LNCAP (cell line): ENCODE measurements at regions not wholly inside any gene's neighbourhood (a gene's known extent, or its start where the extent isn't known, plus 50 kb on each side); places are given as distances from the start of the nearest gene placed in this dataset.

ENCODE experiments used
- CTCF ChIP-seq: fragments of 450-650 bp; IDR thresholded peaks from 2 replicates; pipeline ENCODE4 v1.5.1; 2017; ENCODE audit warnings: mild to moderate bottlenecking

GRCh38 chr1:164977561-164977960 is 379.0 kb downstream of the LMX1A start:
- TF ChIP-seq CTCF, result no peak

- TF ChIP-seq CTCF, result no peak
Observed at GRCh38 chr1:164971921-164972415, 384.5 kb downstream of the LMX1A start.

- no peak for TF ChIP-seq CTCF
Observed at GRCh38 chr1:164971391-164971790, 385.1 kb downstream of the LMX1A start.

- no peak for TF ChIP-seq CTCF
Observed at GRCh38 chr1:164969253-164969652, 387.3 kb downstream of the LMX1A start.

GRCh38 chr1:164967300-164967699 is 389.2 kb downstream of the LMX1A start:
- TF ChIP-seq CTCF, result no peak

GRCh38 chr1:164961715-164962114 is 394.8 kb downstream of the LMX1A start:
- TF ChIP-seq CTCF, result no peak

GRCh38 chr1:164958982-164959768 is 397.3 kb downstream of the LMX1A start:
- no peak for TF ChIP-seq CTCF
